ENCODE measurements at regions not wholly inside any gene's neighbourhood (a gene's known extent, or its start where the extent isn't known, plus 50 kb on each side); places are given as distances from the start of the nearest gene placed in this dataset.

GRCh38 chr15:91473894-91474545 is 374.0 kb downstream of the SV2B start:
- DNase-seq (ENCODE audit: low spot score), result no peak

GRCh38 chr15:91476861-91477260 is 376.6 kb upstream of the SLCO3A1 start:
- DNase-seq (ENCODE audit: low spot score), result no peak

GRCh38 chr15:91478717-91479191 is 374.8 kb upstream of the SLCO3A1 start:
- no peak for DNase-seq (ENCODE audit: low spot score)

GRCh38 chr15:91480426-91480825 is 373.1 kb upstream of the SLCO3A1 start:
- DNase-seq (ENCODE audit: low spot score), result no peak

GRCh38 chr15:91482799-91483198 is 370.7 kb upstream of the SLCO3A1 start:
- no peak for DNase-seq (ENCODE audit: low spot score)

GRCh38 chr15:91484141-91484540 is 369.4 kb upstream of the SLCO3A1 start:
- no peak for DNase-seq (ENCODE audit: low spot score)

GRCh38 chr15:91488452-91488851 is 365.1 kb upstream of the SLCO3A1 start:
- DNase-seq (ENCODE audit: low spot score), result no peak

GRCh38 chr15:91490211-91490610 is 363.3 kb upstream of the SLCO3A1 start:
- DNase-seq (ENCODE audit: low spot score), result no peak

GRCh38 chr15:91491101-91491950 is 362.2 kb upstream of the SLCO3A1 start:
- peak; percentile 63 for DNase-seq (ENCODE audit: low spot score)

GRCh38 chr15:91496754-91497691 is 356.5 kb upstream of the SLCO3A1 start:
- no peak for DNase-seq (ENCODE audit: low spot score)

GRCh38 chr15:91498046-91498748 is 355.3 kb upstream of the SLCO3A1 start:
- DNase-seq (ENCODE audit: low spot score), result no peak

GRCh38 chr15:91498749-91499062 is 354.8 kb upstream of the SLCO3A1 start:
- DNase-seq (ENCODE audit: low spot score), result no peak

GRCh38 chr15:91499774-91500383 is 353.6 kb upstream of the SLCO3A1 start:
- DNase-seq (ENCODE audit: low spot score), result no peak

GRCh38 chr15:91508633-91509032 is 344.9 kb upstream of the SLCO3A1 start:
- no peak for DNase-seq (ENCODE audit: low spot score)

- no peak for DNase-seq (ENCODE audit: low spot score)
These were observed 339.4 kb upstream of the SLCO3A1 start for GRCh38 chr15:91514147-91514546.

- peak; percentile 94 for DNase-seq (ENCODE audit: low spot score)
These were observed 338.2 kb upstream of the SLCO3A1 start for GRCh38 chr15:91515188-91515754.

- no peak for DNase-seq (ENCODE audit: low spot score)
These were observed 336.6 kb upstream of the SLCO3A1 start for GRCh38 chr15:91516866-91517265.

GRCh38 chr15:91517491-91518200 is 335.9 kb upstream of the SLCO3A1 start:
- DNase-seq (ENCODE audit: low spot score), result peak; percentile 75

- peak; percentile 30 for DNase-seq (ENCODE audit: low spot score)
These were observed 332.7 kb upstream of the SLCO3A1 start for GRCh38 chr15:91520850-91521249.

- no peak for DNase-seq (ENCODE audit: low spot score)
These were observed 332.0 kb upstream of the SLCO3A1 start for GRCh38 chr15:91521548-91521947.

Measured in kidney tubule cell (primary cell).